ENCODE measurements at regions not wholly inside any gene's neighbourhood (a gene's known extent, or its start where the extent isn't known, plus 50 kb on each side); places are given as distances from the start of the nearest gene placed in this dataset.
A peak's percentile ranks its signal among the peaks of the same experiment; 100 is the strongest.

GRCh38 chr14:100975671-100976070 is 72.1 kb upstream of the RTL1 start:
- in situ Hi-C loops (cut with HindIII; ENCODE audit: low pct_ligation_motif_present, low sequenced_read_pairs): no loop called here
- Histone ChIP-seq H3K27me3 (replicated peaks) (no peaks in the 10 kb centered on the region), H3K4me3 (ENCODE audit: low read depth, low read length) (no peak overlapping the region), H3K27ac (no peak overlapping the region), H3K36me3 (replicated peaks) (peaks cover 10% of the 10 kb centered on the region)
- no peak for TF ChIP-seq CTCF (IDR thresholded peaks at IDR 0.05; ENCODE audit: low read depth, low read length, missing control alignments)
- DNase-seq: no peak

- no peak overlapping the region for H3K27ac ChIP-seq
- H3K27me3 ChIP-seq (replicated peaks): no peaks in the 10 kb centered on the region
- no peak overlapping the region for H3K4me3 ChIP-seq (ENCODE audit: low read depth, low read length)
- in situ Hi-C loops (cut with HindIII; ENCODE audit: low pct_ligation_motif_present, low sequenced_read_pairs): no loop called here
- H3K36me3 ChIP-seq (replicated peaks): peaks cover 8% of the 10 kb centered on the region
- no peak for DNase-seq
- TF ChIP-seq CTCF (IDR thresholded peaks at IDR 0.05; ENCODE audit: low read depth, low read length, missing control alignments): no peak
Observed at GRCh38 chr14:100979079-100979478, 75.6 kb upstream of the RTL1 start.

GRCh38 chr14:100979780-100980179 is 76.3 kb upstream of the RTL1 start:
- peak; percentile 46 for DNase-seq
- Histone ChIP-seq H3K36me3 (replicated peaks) (peaks cover 10% of the 10 kb centered on the region), H3K4me3 (ENCODE audit: low read depth, low read length) (no peak overlapping the region), H3K27me3 (replicated peaks) (no peaks in the 10 kb centered on the region), H3K27ac (peak overlapping the region; percentile 24)
- in situ Hi-C loops (cut with HindIII; ENCODE audit: low pct_ligation_motif_present, low sequenced_read_pairs): no loop called here
- TF ChIP-seq CTCF (IDR thresholded peaks at IDR 0.05; ENCODE audit: low read depth, low read length, missing control alignments): no peak

- no peak for DNase-seq
- no peaks in the 10 kb centered on the region for H3K27me3 ChIP-seq (replicated peaks)
- TF ChIP-seq CTCF (IDR thresholded peaks at IDR 0.05; ENCODE audit: low read depth, low read length, missing control alignments): no peak
- in situ Hi-C loops (cut with HindIII; ENCODE audit: low pct_ligation_motif_present, low sequenced_read_pairs): no loop called here
- peaks cover 10% of the 10 kb centered on the region for H3K36me3 ChIP-seq (replicated peaks)
- no peak overlapping the region for H3K27ac ChIP-seq
- no peak overlapping the region for H3K4me3 ChIP-seq (ENCODE audit: low read depth, low read length)
Observed at GRCh38 chr14:100980823-100981222, 77.3 kb upstream of the RTL1 start.

GRCh38 chr14:100981809-100982208 is 78.3 kb upstream of the RTL1 start:
- in situ Hi-C loops (cut with HindIII; ENCODE audit: low pct_ligation_motif_present, low sequenced_read_pairs): no loop called here
- Histone ChIP-seq H3K27me3 (replicated peaks) (no peaks in the 10 kb centered on the region), H3K4me3 (ENCODE audit: low read depth, low read length) (no peak overlapping the region), H3K36me3 (replicated peaks) (peaks cover 7% of the 10 kb centered on the region), H3K27ac (peak overlapping the region; percentile 62)
- DNase-seq: peak; percentile 74
- no peak for TF ChIP-seq CTCF (IDR thresholded peaks at IDR 0.05; ENCODE audit: low read depth, low read length, missing control alignments)

GRCh38 chr14:100982353-100982752 is 78.8 kb upstream of the RTL1 start:
- Histone ChIP-seq H3K27ac (peak overlapping the region; percentile 62), H3K27me3 (replicated peaks) (no peaks in the 10 kb centered on the region), H3K36me3 (replicated peaks) (peaks cover 7% of the 10 kb centered on the region), H3K4me3 (ENCODE audit: low read depth, low read length) (no peak overlapping the region)
- DNase-seq: no peak
- no peak for TF ChIP-seq CTCF (IDR thresholded peaks at IDR 0.05; ENCODE audit: low read depth, low read length, missing control alignments)
- in situ Hi-C loops (cut with HindIII; ENCODE audit: low pct_ligation_motif_present, low sequenced_read_pairs): no loop called here

Data from brain microvascular endothelial cell (primary cell).